DND-41 (cell line): ENCODE measurements at regions not wholly inside any gene's neighbourhood (a gene's known extent, or its start where the extent isn't known, plus 50 kb on each side); places are given as distances from the start of the nearest gene placed in this dataset.

Source experiments
- EZH2 ChIP-seq: IDR thresholded peaks from 3 replicates; pipeline ENCODE4 v1.6.1; 2012; ENCODE audit warnings: borderline replicate concordance, low read depth, mild to moderate bottlenecking, moderate library complexity, low read length, inconsistent platforms; ENCODE audit not compliant: severe bottlenecking
- TF ChIP-seq, protein P1 (sequence below): IDR thresholded peaks from 2 replicates; pipeline ENCODE4 v1.5.1; 2012; ENCODE audit warnings: borderline replicate concordance, low read length, moderate library complexity, mild to moderate bottlenecking; ENCODE audit not compliant: poor library complexity, severe bottlenecking; ENCODE audit errors: extremely low read depth

DNA sequence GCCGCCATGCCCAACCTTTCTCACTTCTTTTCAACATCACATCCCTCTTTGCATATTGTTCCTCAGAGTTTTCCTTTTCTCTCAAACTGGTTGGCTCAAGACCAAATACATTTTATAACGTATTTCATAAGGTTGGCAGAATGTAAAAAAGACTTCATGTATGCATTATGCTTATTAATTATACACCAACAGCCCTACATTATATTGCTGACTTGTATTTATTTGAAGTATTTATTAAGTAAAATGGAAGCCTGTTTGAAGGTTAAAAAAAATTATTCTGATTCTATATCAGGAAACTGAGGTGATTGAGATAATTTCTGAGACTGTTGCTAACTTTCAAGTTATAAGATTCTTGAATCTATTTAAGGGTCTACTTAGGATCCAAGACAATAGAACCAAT is 208.0 kb upstream of the KCNH7 start:
- TF ChIP-seq, protein P1, sequence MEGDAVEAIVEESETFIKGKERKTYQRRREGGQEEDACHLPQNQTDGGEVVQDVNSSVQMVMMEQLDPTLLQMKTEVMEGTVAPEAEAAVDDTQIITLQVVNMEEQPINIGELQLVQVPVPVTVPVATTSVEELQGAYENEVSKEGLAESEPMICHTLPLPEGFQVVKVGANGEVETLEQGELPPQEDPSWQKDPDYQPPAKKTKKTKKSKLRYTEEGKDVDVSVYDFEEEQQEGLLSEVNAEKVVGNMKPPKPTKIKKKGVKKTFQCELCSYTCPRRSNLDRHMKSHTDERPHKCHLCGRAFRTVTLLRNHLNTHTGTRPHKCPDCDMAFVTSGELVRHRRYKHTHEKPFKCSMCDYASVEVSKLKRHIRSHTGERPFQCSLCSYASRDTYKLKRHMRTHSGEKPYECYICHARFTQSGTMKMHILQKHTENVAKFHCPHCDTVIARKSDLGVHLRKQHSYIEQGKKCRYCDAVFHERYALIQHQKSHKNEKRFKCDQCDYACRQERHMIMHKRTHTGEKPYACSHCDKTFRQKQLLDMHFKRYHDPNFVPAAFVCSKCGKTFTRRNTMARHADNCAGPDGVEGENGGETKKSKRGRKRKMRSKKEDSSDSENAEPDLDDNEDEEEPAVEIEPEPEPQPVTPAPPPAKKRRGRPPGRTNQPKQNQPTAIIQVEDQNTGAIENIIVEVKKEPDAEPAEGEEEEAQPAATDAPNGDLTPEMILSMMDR: no peak
- TF ChIP-seq EZH2: no peak
